CD4-positive, CD25-positive, alpha-beta regulatory T cell (primary cell): ENCODE measurements at regions not wholly inside any gene's neighbourhood (a gene's known extent, or its start where the extent isn't known, plus 50 kb on each side); places are given as distances from the start of the nearest gene placed in this dataset.
"Not testable (repeated sequence)": the region's sequence is repeated elsewhere in the genome, so short reads cannot be mapped to it uniquely, and the experiment has no call there.

ENCODE experiments used
- ATAC-seq, 2 donors: fragments of 150-1000 bp; cut with Tn5 transposase; one replicate each; pipeline ENCODE4 v1.10.0; 2021; ENCODE audit warnings: low read depth in 2 of 2, moderate number of reproducible peaks in 2 of 2, moderate library complexity in 1 of 2
- DNase-seq, 3 donors: peaks; one replicate each; pipeline versions ENCODE4 v3.0.0 to v3.0.0-alpha.2; 2012 to 2022; ENCODE audit warnings: mixed read lengths in 1 of 3
- H3K27ac ChIP-seq: one replicate; pipeline ENCODE4 v1.7.0; 2013; ENCODE audit warnings: mild to moderate bottlenecking, low read length; ENCODE audit not compliant: insufficient read depth, poor library complexity, severe bottlenecking
- H3K27me3 ChIP-seq: one replicate; pipeline ENCODE4 v1.7.0; 2013; ENCODE audit warnings: low read length; ENCODE audit not compliant: control insufficient read depth, insufficient read depth
- H3K36me3 ChIP-seq: one replicate; pipeline ENCODE4 v1.7.0; 2013; ENCODE audit warnings: mild to moderate bottlenecking, low read length, moderate library complexity; ENCODE audit not compliant: control insufficient read depth, insufficient read depth
- H3K4me1 ChIP-seq: 2 replicates; pipeline ENCODE4 v1.7.0; 2013; ENCODE audit warnings: mild to moderate bottlenecking, low read length; ENCODE audit not compliant: insufficient read depth, control insufficient read depth, poor library complexity, severe bottlenecking
- H3K4me3 ChIP-seq: one replicate; pipeline ENCODE4 v1.7.0; 2013; ENCODE audit warnings: low read depth, mild to moderate bottlenecking, low read length, moderate library complexity
- H3K9me3 ChIP-seq, 2 experiments: 1 replicate in 1 of 2; 2 replicates in 1 of 2; pipeline ENCODE4 v1.7.0; 2013; ENCODE audit warnings: low read length in 2 of 2, mild to moderate bottlenecking in 1 of 2, moderate library complexity in 1 of 2; ENCODE audit not compliant: control insufficient read depth in 2 of 2
- H3K27ac Mint-ChIP-seq, 3 donors: one replicate each; pipeline ENCODE4 v1.8.0; 2020 to 2022; ENCODE audit warnings: mild to moderate bottlenecking in 3 of 3, mixed read lengths in 3 of 3, moderate library complexity in 2 of 3
- H3K27me3 Mint-ChIP-seq: one replicate; pipeline ENCODE4 v1.8.0; 2022; ENCODE audit warnings: mild to moderate bottlenecking, mixed read lengths
- H3K36me3 Mint-ChIP-seq: one replicate; pipeline ENCODE4 v1.8.0; 2020; ENCODE audit warnings: mixed read lengths
- H3K4me1 Mint-ChIP-seq, 4 donors: one replicate each; pipeline ENCODE4 v1.8.0; 2020 to 2022; ENCODE audit warnings: mixed read lengths in 4 of 4, mild to moderate bottlenecking in 1 of 4
- H3K4me3 Mint-ChIP-seq, 4 donors: one replicate each; pipeline ENCODE4 v1.8.0; 2020 to 2022; ENCODE audit warnings: mild to moderate bottlenecking in 4 of 4, mixed read lengths in 4 of 4, moderate library complexity in 3 of 4
- H3K9me3 Mint-ChIP-seq, 7 donors: one replicate each; pipeline ENCODE4 v1.8.0; 2020 to 2022; ENCODE audit warnings: mixed read lengths in 7 of 7, mild to moderate bottlenecking in 3 of 7, moderate library complexity in 2 of 7

DNA sequence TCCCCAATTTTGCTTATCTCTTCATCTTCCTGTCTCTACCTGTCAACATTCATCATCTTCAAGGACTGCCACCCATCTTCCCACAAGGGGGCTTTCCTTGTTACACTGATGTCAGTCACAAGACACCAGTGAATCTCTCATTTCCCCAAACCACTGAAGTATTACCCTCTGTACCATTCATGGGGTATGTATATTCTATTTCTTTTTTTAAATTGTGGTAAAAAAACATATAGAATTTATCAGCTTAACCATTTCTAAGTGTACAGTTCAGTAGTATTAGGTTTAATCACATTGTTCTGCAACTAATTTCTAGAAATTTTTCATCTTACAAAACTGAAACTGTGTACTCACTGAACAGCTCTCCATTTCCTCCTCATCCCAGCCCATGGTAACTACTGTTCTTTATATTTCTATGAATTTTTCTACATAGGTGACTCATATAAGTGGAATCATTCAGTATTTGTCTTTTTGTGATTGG lies 98.6 kb downstream of the LARP7 start:
- H3K4me3 ChIP-seq, result no peak overlapping the region
- DNase-seq (peak in 1 of 3 donors; percentile 40), ATAC-seq (no peak)
- peak overlapping the region in 1 of 3 donors; percentile 10 for H3K27ac Mint-ChIP-seq
- H3K27me3 ChIP-seq, result no peaks in the 10 kb centered on the region
- H3K4me1 ChIP-seq, result no peaks in the 10 kb centered on the region
- no peaks in the 10 kb centered on the region for H3K9me3 ChIP-seq
- no peak overlapping the region for H3K27ac ChIP-seq
- no peaks in the 10 kb centered on the region for H3K36me3 ChIP-seq
- H3K4me1 Mint-ChIP-seq, result peaks cover 0 to 12% (median 5%) of the 10 kb centered on the region in 4 donors
- H3K27me3 Mint-ChIP-seq, result peaks cover 4% of the 10 kb centered on the region
- H3K4me3 Mint-ChIP-seq, result no peak overlapping the region
- H3K9me3 Mint-ChIP-seq, result no peaks in the 10 kb centered on the region
- no peaks in the 10 kb centered on the region for H3K36me3 Mint-ChIP-seq

GRCh38 chr4:112736718-112737135 lies 99.8 kb downstream of the LARP7 start:
- no peaks in the 10 kb centered on the region for H3K9me3 ChIP-seq
- ATAC-seq (no peak), DNase-seq (peak in 1 of 3 donors; percentile 17)
- no peaks in the 10 kb centered on the region for H3K27me3 ChIP-seq
- no peaks in the 10 kb centered on the region for H3K4me1 ChIP-seq
- H3K4me1 Mint-ChIP-seq, result peaks cover 0 to 12% (median 5%) of the 10 kb centered on the region in 4 donors
- H3K27ac Mint-ChIP-seq, result no peak overlapping the region
- peaks cover 4% of the 10 kb centered on the region for H3K27me3 Mint-ChIP-seq
- no peaks in the 10 kb centered on the region for H3K9me3 Mint-ChIP-seq
- H3K36me3 Mint-ChIP-seq, result no peaks in the 10 kb centered on the region
- no peak overlapping the region for H3K4me3 ChIP-seq
- no peak overlapping the region for H3K27ac ChIP-seq
- no peaks in the 10 kb centered on the region for H3K36me3 ChIP-seq
- H3K4me3 Mint-ChIP-seq, result no peak overlapping the region

GRCh38 chr4:112739442-112739841 lies 102.5 kb downstream of the LARP7 start:
- ATAC-seq, result no peak
- H3K27ac ChIP-seq, result no peak overlapping the region
- H3K9me3 ChIP-seq, result no peaks in the 10 kb centered on the region
- Mint-ChIP-seq H3K36me3 (no peaks in the 10 kb centered on the region), H3K27ac (no peak overlapping the region), H3K4me1 (peaks cover 0 to 12% (median 5%) of the 10 kb centered on the region in 4 donors), H3K27me3 (peaks cover 4% of the 10 kb centered on the region), H3K4me3 (no peak overlapping the region), H3K9me3 (no peaks in the 10 kb centered on the region)
- no peaks in the 10 kb centered on the region for H3K36me3 ChIP-seq
- H3K4me1 ChIP-seq, result no peaks in the 10 kb centered on the region
- H3K4me3 ChIP-seq, result no peak overlapping the region
- no peak for DNase-seq
- no peaks in the 10 kb centered on the region for H3K27me3 ChIP-seq

DNA sequence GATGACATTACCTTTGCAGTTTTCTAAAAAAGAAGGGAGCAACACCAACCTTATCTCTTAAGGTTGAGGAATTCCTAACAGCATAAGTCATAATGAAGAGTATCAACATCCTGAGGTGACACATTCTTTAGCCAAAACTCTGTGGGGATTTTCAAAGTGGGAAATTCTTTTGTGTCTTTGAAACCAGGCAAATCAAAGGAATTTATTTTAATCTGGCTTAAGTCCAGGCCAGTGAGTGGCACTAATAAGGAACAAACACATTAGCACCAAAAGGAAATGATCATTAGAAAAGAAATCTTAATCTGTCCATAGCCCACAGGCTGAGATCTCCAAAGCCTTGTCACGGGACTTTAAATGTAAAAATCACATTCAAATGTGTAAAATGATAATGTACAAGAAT lies 110.1 kb downstream of the LARP7 start:
- H3K27ac ChIP-seq, result no peak overlapping the region
- no peak overlapping the region for H3K4me3 ChIP-seq
- ATAC-seq, result no peak
- Mint-ChIP-seq H3K27ac (no peak overlapping the region), H3K4me1 (no peaks in the 10 kb centered on the region), H3K27me3 (peaks cover 22% of the 10 kb centered on the region), H3K4me3 (no peak overlapping the region), H3K36me3 (no peaks in the 10 kb centered on the region), H3K9me3 (peaks cover 0 to 2% (median 0%) of the 10 kb centered on the region in 7 donors)
- no peak for DNase-seq
- H3K9me3 ChIP-seq, result no peaks in the 10 kb centered on the region
- no peaks in the 10 kb centered on the region for H3K36me3 ChIP-seq
- H3K27me3 ChIP-seq, result peaks cover 3% of the 10 kb centered on the region
- no peaks in the 10 kb centered on the region for H3K4me1 ChIP-seq

DNA sequence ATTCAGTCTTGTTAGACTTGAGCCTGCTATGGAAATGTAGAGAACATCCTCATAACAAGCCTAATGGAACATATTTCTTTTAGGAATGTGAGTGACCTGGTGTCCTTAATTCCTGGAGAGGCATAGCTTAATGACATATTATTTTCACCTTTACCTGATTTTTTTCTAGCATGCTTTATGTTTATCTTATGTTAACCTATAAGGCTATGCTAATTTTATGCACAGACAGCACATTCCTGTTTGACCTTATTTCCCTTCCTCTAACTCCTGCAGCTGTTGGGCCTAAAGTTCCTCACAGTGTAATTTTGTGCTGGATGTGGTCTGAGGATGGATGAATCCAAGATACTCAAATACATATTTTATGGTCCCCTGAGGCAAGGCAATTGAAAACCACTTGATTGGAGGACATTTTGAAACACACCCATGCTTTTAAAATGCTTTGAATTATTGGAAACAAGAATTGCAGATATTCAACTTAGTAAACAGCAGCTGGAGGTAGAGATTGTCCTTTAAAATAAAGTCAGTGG lies 111.5 kb downstream of the LARP7 start:
- no peaks in the 10 kb centered on the region for H3K36me3 Mint-ChIP-seq
- ATAC-seq, result no peak
- Histone ChIP-seq H3K4me1 (no peaks in the 10 kb centered on the region), H3K9me3 (no peaks in the 10 kb centered on the region), H3K4me3 (no peak overlapping the region), H3K36me3 (no peaks in the 10 kb centered on the region), H3K27me3 (peaks cover 3% of the 10 kb centered on the region), H3K27ac (no peak overlapping the region)
- no peak overlapping the region for H3K4me3 Mint-ChIP-seq
- H3K4me1 Mint-ChIP-seq, result no peaks in the 10 kb centered on the region
- H3K27ac Mint-ChIP-seq, result no peak overlapping the region
- H3K9me3 Mint-ChIP-seq, result peaks cover 0 to 2% (median 0%) of the 10 kb centered on the region in 7 donors
- H3K27me3 Mint-ChIP-seq, result peaks cover 29% of the 10 kb centered on the region
- DNase-seq, result no peak

GRCh38 chr4:112750749-112751148 lies 113.8 kb downstream of the LARP7 start:
- H3K4me1 ChIP-seq, H3K9me3 ChIP-seq, ATAC-seq, H3K27ac Mint-ChIP-seq, DNase-seq, H3K4me3 Mint-ChIP-seq, H3K4me1 Mint-ChIP-seq, H3K9me3 Mint-ChIP-seq, H3K36me3 Mint-ChIP-seq, H3K27me3 ChIP-seq, H3K36me3 ChIP-seq, H3K27ac ChIP-seq, H3K4me3 ChIP-seq: not testable (repeated sequence)
- peaks cover 30% of the 10 kb centered on the region for H3K27me3 Mint-ChIP-seq

- Histone ChIP-seq H3K9me3 (no peaks in the 10 kb centered on the region), H3K27ac (no peak overlapping the region), H3K27me3 (peaks cover 3% of the 10 kb centered on the region), H3K4me3 (no peak overlapping the region), H3K4me1 (no peaks in the 10 kb centered on the region), H3K36me3 (no peaks in the 10 kb centered on the region)
- Mint-ChIP-seq H3K36me3 (no peaks in the 10 kb centered on the region), H3K4me3 (peak overlapping the region in 1 of 4 donors; percentile 22), H3K9me3 (no peaks in the 10 kb centered on the region), H3K27me3 (peaks cover 32% of the 10 kb centered on the region), H3K27ac (no peak overlapping the region), H3K4me1 (no peaks in the 10 kb centered on the region)
- no peak for DNase-seq
- no peak for ATAC-seq
Observed at GRCh38 chr4:112751447-112751846, 114.5 kb downstream of the LARP7 start.

- Mint-ChIP-seq H3K27me3 (peaks cover 32% of the 10 kb centered on the region), H3K9me3 (no peaks in the 10 kb centered on the region), H3K4me1 (no peaks in the 10 kb centered on the region), H3K4me3 (no peak overlapping the region), H3K27ac (no peak overlapping the region), H3K36me3 (no peaks in the 10 kb centered on the region)
- Histone ChIP-seq H3K4me3 (no peak overlapping the region), H3K27me3 (peaks cover 3% of the 10 kb centered on the region), H3K36me3 (no peaks in the 10 kb centered on the region), H3K4me1 (no peaks in the 10 kb centered on the region), H3K27ac (no peak overlapping the region), H3K9me3 (no peaks in the 10 kb centered on the region)
- no peak for DNase-seq
- ATAC-seq, result no peak
Observed at GRCh38 chr4:112752061-112752460, 115.1 kb downstream of the LARP7 start.
